Loucy (cell line): ENCODE measurements at regions not wholly inside any gene's neighbourhood (a gene's known extent, or its start where the extent isn't known, plus 50 kb on each side); places are given as distances from the start of the nearest gene placed in this dataset.

ENCODE experiments used
- CTCF ChIP-seq: fragments of 200-600 bp; sonication (generic); conservative IDR thresholded peaks from 2 replicates; pipeline ENCODE4 v1.5.1; 2014; ENCODE audit warnings: mild to moderate bottlenecking, antibody characterized with exemption, low read length
- EZH2phosphoT487 ChIP-seq: fragments of 200-600 bp; IDR thresholded peaks from 2 replicates; pipeline ENCODE4 v1.6.1; 2018; ENCODE audit warnings: antibody characterized with exemption, mild to moderate bottlenecking, moderate library complexity, borderline replicate concordance

GRCh38 chr5:64096771-64097170, 68.9 kb upstream of the RNF180 start:
- TF ChIP-seq CTCF (no peak), EZH2phosphoT487 (no peak)
